PC-9 (cell line): ENCODE measurements at regions not wholly inside any gene's neighbourhood (a gene's known extent, or its start where the extent isn't known, plus 50 kb on each side); places are given as distances from the start of the nearest gene placed in this dataset.
A peak's percentile ranks its signal among the peaks of the same experiment; 100 is the strongest.

Experiments
- BruUV-seq: library from RNA; stranded (reverse); fragments of 400-500 nt; replicated peaks from 2 replicates; lab custom pipeline; 2021; lab: Mats Ljungman, UMichigan
- CTCF ChIA-PET: fragments of 300-600 bp; sonication (Branson Sonifier 250); formaldehyde crosslinking; loops from one replicate; lab custom pipeline; 2022; ENCODE audit warnings: antibody characterized with exemption; lab: Charles Lee
- POLR2A ChIA-PET: fragments of 300-600 bp; sonication (Branson Sonifier 250); formaldehyde crosslinking; loops from one replicate; lab custom pipeline; 2022; ENCODE audit warnings: antibody characterized with exemption; ENCODE audit not compliant: unreplicated experiment; lab: Charles Lee
- DNase-seq, 2 experiments: peaks; one replicate each; pipeline versions ENCODE4 v3.0.0 to v3.0.0-alpha.2; 2015 to 2022; ENCODE audit warnings: mixed read lengths in 1 of 2
- H2AFZ ChIP-seq: fragments of 200-600 bp; sonication (generic); 2 replicates; pipeline ENCODE4 v1.8.1; 2017; ENCODE audit warnings: antibody characterized with exemption
- H3F3A ChIP-seq: fragments of 200-600 bp; sonication (generic); 2 replicates; pipeline ENCODE4 v1.8.1; 2017; ENCODE audit warnings: antibody characterized with exemption, mild to moderate bottlenecking, low read depth; ENCODE audit not compliant: insufficient read depth
- H3K27ac ChIP-seq: fragments of 200-600 bp; sonication (generic); 2 replicates; pipeline ENCODE4 v1.6.1; 2016; ENCODE audit warnings: mixed run types
- H3K27me3 ChIP-seq: fragments of 200-600 bp; sonication (generic); 2 replicates; pipeline ENCODE4 v1.6.1; 2016; ENCODE audit warnings: low read depth, mixed run types; ENCODE audit not compliant: insufficient read depth
- H3K36me3 ChIP-seq: fragments of 200-600 bp; sonication (generic); 2 replicates; pipeline ENCODE4 v1.6.1; 2016; ENCODE audit warnings: low read depth, mixed run types
- H3K4me1 ChIP-seq: fragments of 200-600 bp; sonication (generic); replicated peaks from 2 replicates; pipeline ENCODE4 v1.6.1; 2016; ENCODE audit warnings: mixed run types; ENCODE audit not compliant: insufficient read depth
- H3K4me2 ChIP-seq: fragments of 200-600 bp; sonication (generic); 2 replicates; pipeline ENCODE4 v1.6.1; 2017; ENCODE audit warnings: mixed run types
- H3K4me3 ChIP-seq: fragments of 200-600 bp; sonication (generic); 2 replicates; pipeline ENCODE4 v1.6.1; 2016; ENCODE audit warnings: mixed run types
- H3K79me2 ChIP-seq: fragments of 200-600 bp; sonication (generic); 2 replicates; pipeline ENCODE4 v1.6.1; 2017; ENCODE audit warnings: low read depth, mixed run types
- H3K9me2 ChIP-seq: fragments of 200-600 bp; sonication (generic); 2 replicates; pipeline ENCODE4 v1.8.1; 2017; ENCODE audit warnings: mild to moderate bottlenecking; ENCODE audit not compliant: insufficient read depth
- H3K9me3 ChIP-seq: fragments of 200-600 bp; sonication (generic); 2 replicates; pipeline ENCODE4 v1.8.1; 2016; ENCODE audit warnings: low read depth; ENCODE audit not compliant: insufficient read depth
- H4K20me1 ChIP-seq: fragments of 200-600 bp; sonication (generic); 2 replicates; pipeline ENCODE4 v1.8.1; 2017; ENCODE audit not compliant: insufficient read depth
- CTCF ChIP-seq: fragments of 200-600 bp; sonication (generic); conservative IDR thresholded peaks from 2 replicates; pipeline ENCODE4 v1.6.1; 2017; ENCODE audit warnings: mixed run types, antibody characterized with exemption, mild to moderate bottlenecking, moderate library complexity
- EZH2 ChIP-seq: fragments of 200-600 bp; sonication (generic); IDR thresholded peaks from 2 replicates; pipeline ENCODE4 v1.8.0; 2017; ENCODE audit warnings: antibody characterized with exemption, low read depth
- intact Hi-C: fragments of 100-400 bp; cut with micrococcal nuclease; formaldehyde crosslinking; loops from one replicate; pipeline ENCODE4 v1.10.0; 2022; ENCODE audit not compliant: unreplicated experiment

- Histone ChIP-seq H2AFZ (no peak overlapping the region), H3K4me1 (no peaks in the 10 kb centered on the region), H3K27ac (no peak overlapping the region), H3K9me3 (no peaks in the 10 kb centered on the region), H3K36me3 (no peaks in the 10 kb centered on the region), H4K20me1 (no peaks in the 10 kb centered on the region), H3K4me3 (no peak overlapping the region), H3K4me2 (no peak overlapping the region), H3F3A (no peaks in the 10 kb centered on the region), H3K27me3 (no peaks in the 10 kb centered on the region), H3K9me2 (no peaks in the 10 kb centered on the region), H3K79me2 (no peaks in the 10 kb centered on the region)
- no peak for DNase-seq
- ChIA-PET POLR2A (no interaction called here), CTCF (no interaction called here)
- TF ChIP-seq EZH2 (no peak), CTCF (no peak)
- no TSS peak for BruUV-seq
- intact Hi-C loops = no loop called here
These were observed 926.9 kb downstream of the FAT4 start for GRCh38 chr4:126241634-126242033.

- Histone ChIP-seq H3K79me2 (no peaks in the 10 kb centered on the region), H3F3A (no peaks in the 10 kb centered on the region), H4K20me1 (no peaks in the 10 kb centered on the region), H3K27ac (no peak overlapping the region), H3K4me2 (no peak overlapping the region), H3K4me3 (no peak overlapping the region), H3K27me3 (no peaks in the 10 kb centered on the region), H3K36me3 (no peaks in the 10 kb centered on the region), H3K9me3 (no peaks in the 10 kb centered on the region), H2AFZ (0 out of 2 replicates have a peak overlapping the region, but pooled peaks have one; percentile 6), H3K9me2 (no peaks in the 10 kb centered on the region), H3K4me1 (no peaks in the 10 kb centered on the region)
- no peak for DNase-seq
- intact Hi-C loops = no loop called here
- POLR2A ChIA-PET = no interaction called here
- CTCF ChIA-PET = no interaction called here
- BruUV-seq = no TSS peak
- TF ChIP-seq CTCF (no peak), EZH2 (no peak)
These were observed 928.1 kb downstream of the FAT4 start for GRCh38 chr4:126242679-126243390.

GRCh38 chr4:126247409-126247808 is 932.7 kb downstream of the FAT4 start:
- Histone ChIP-seq H2AFZ (peak overlapping the region; percentile 44; the same call in 1 of the 2 replicates), H3K9me2 (no peaks in the 10 kb centered on the region), H3K4me2 (no peak overlapping the region), H3K79me2 (no peaks in the 10 kb centered on the region), H3K9me3 (no peaks in the 10 kb centered on the region), H3K4me3 (no peak overlapping the region), H3K27ac (no peak overlapping the region), H3K36me3 (no peaks in the 10 kb centered on the region), H3F3A (no peaks in the 10 kb centered on the region), H4K20me1 (no peaks in the 10 kb centered on the region), H3K4me1 (no peaks in the 10 kb centered on the region), H3K27me3 (no peaks in the 10 kb centered on the region)
- intact Hi-C loops = no loop called here
- DNase-seq = no peak
- CTCF ChIA-PET = no interaction called here
- no TSS peak for BruUV-seq
- TF ChIP-seq CTCF (no peak), EZH2 (no peak)
- POLR2A ChIA-PET = no interaction called here
